ENCODE measurements at regions not wholly inside any gene's neighbourhood (a gene's known extent, or its start where the extent isn't known, plus 50 kb on each side); places are given as distances from the start of the nearest gene placed in this dataset.

GRCh38 chr22:26825960-26826935 lies 168.9 kb downstream of the MIAT start:
- TF ChIP-seq EZH2phosphoT487 (IDR thresholded peaks at IDR 0.05; ENCODE audit: low read length) = no peak
- no peak for TF ChIP-seq CTCF (IDR thresholded peaks at IDR 0.05; ENCODE audit: low read length)
- no peak for TF ChIP-seq EZH2 (optimal IDR thresholded peaks at IDR 0.05; ENCODE audit: low read depth, low read length)
- Histone ChIP-seq H3K27ac (ENCODE audit: low read length) (no peak overlapping the region), H3K79me2 (ENCODE audit: low read length) (no peaks in the 10 kb centered on the region), H3K4me3 (ENCODE audit: low read length) (no peak overlapping the region), H3K4me2 (ENCODE audit: low read depth, low read length) (no peak overlapping the region), H3K9me3 (replicated peaks; ENCODE audit: insufficient read depth, low read length) (no peaks in the 10 kb centered on the region), H3F3A (ENCODE audit: insufficient read depth, low read length) (no peaks in the 10 kb centered on the region), H3K27me3 (replicated peaks; ENCODE audit: insufficient read depth, low read length) (no peaks in the 10 kb centered on the region), H2AFZ (ENCODE audit: low read length) (no peak overlapping the region), H3K36me3 (replicated peaks; ENCODE audit: insufficient read depth, low read length) (no peaks in the 10 kb centered on the region), H4K20me1 (ENCODE audit: insufficient read depth, low read length) (no peaks in the 10 kb centered on the region), H3K9ac (ENCODE audit: low read length) (no peak overlapping the region), H3K9me2 (replicated peaks; ENCODE audit: insufficient read depth, low read length) (no peaks in the 10 kb centered on the region), H3K4me1 (ENCODE audit: low read length) (no peaks in the 10 kb centered on the region)
- DNase-seq = no peak

GRCh38 chr22:26827611-26828010 lies 170.2 kb downstream of the MIAT start:
- no peak overlapping the region for H3K4me3 ChIP-seq (ENCODE audit: low read length)
- H4K20me1 ChIP-seq (ENCODE audit: insufficient read depth, low read length) = no peaks in the 10 kb centered on the region
- H3K4me1 ChIP-seq (ENCODE audit: low read length) = no peaks in the 10 kb centered on the region
- H3K79me2 ChIP-seq (ENCODE audit: low read length) = no peaks in the 10 kb centered on the region
- H3K9ac ChIP-seq (ENCODE audit: low read length) = no peak overlapping the region
- no peak overlapping the region for H3K4me2 ChIP-seq (ENCODE audit: low read depth, low read length)
- TF ChIP-seq EZH2 (optimal IDR thresholded peaks at IDR 0.05; ENCODE audit: low read depth, low read length) = no peak
- TF ChIP-seq CTCF (IDR thresholded peaks at IDR 0.05; ENCODE audit: low read length) = no peak
- no peaks in the 10 kb centered on the region for H3K27me3 ChIP-seq (replicated peaks; ENCODE audit: insufficient read depth, low read length)
- no peaks in the 10 kb centered on the region for H3K9me3 ChIP-seq (replicated peaks; ENCODE audit: insufficient read depth, low read length)
- no peak for DNase-seq
- no peaks in the 10 kb centered on the region for H3F3A ChIP-seq (ENCODE audit: insufficient read depth, low read length)
- no peak overlapping the region for H3K27ac ChIP-seq (ENCODE audit: low read length)
- H2AFZ ChIP-seq (ENCODE audit: low read length) = no peak overlapping the region
- no peaks in the 10 kb centered on the region for H3K36me3 ChIP-seq (replicated peaks; ENCODE audit: insufficient read depth, low read length)
- H3K9me2 ChIP-seq (replicated peaks; ENCODE audit: insufficient read depth, low read length) = no peaks in the 10 kb centered on the region

DNA sequence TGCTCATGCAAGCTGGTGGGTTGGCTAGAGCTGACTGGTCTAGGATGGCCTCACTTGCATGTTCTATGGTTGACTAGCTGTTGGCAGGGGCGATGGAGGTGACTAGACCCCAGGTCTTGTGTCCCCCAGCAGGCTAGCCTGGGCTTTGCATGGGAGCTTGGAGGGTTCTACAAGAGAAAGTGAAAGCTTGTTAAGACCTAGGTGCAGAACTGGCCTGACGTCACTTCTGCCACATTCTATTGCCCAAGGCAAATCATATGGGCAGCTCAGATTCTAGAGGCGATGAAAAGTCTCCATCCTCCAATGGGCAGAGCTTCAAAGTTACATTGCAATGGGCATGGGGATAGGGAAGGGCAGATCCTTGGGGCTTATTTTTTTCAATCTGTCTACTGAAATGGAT lies 170.9 kb downstream of the MIAT start:
- Histone ChIP-seq H3K4me3 (ENCODE audit: low read length) (no peak overlapping the region), H3K4me1 (ENCODE audit: low read length) (no peaks in the 10 kb centered on the region), H3K4me2 (ENCODE audit: low read depth, low read length) (no peak overlapping the region), H3K36me3 (replicated peaks; ENCODE audit: insufficient read depth, low read length) (no peaks in the 10 kb centered on the region), H3K9me2 (replicated peaks; ENCODE audit: insufficient read depth, low read length) (no peaks in the 10 kb centered on the region), H3K9ac (ENCODE audit: low read length) (no peak overlapping the region), H3K27ac (ENCODE audit: low read length) (no peak overlapping the region), H4K20me1 (ENCODE audit: insufficient read depth, low read length) (no peaks in the 10 kb centered on the region), H3F3A (ENCODE audit: insufficient read depth, low read length) (no peaks in the 10 kb centered on the region), H3K27me3 (replicated peaks; ENCODE audit: insufficient read depth, low read length) (no peaks in the 10 kb centered on the region), H3K79me2 (ENCODE audit: low read length) (no peaks in the 10 kb centered on the region), H3K9me3 (replicated peaks; ENCODE audit: insufficient read depth, low read length) (no peaks in the 10 kb centered on the region), H2AFZ (ENCODE audit: low read length) (no peak overlapping the region)
- no peak for DNase-seq
- TF ChIP-seq EZH2phosphoT487 (IDR thresholded peaks at IDR 0.05; ENCODE audit: low read length) = no peak
- no peak for TF ChIP-seq EZH2 (optimal IDR thresholded peaks at IDR 0.05; ENCODE audit: low read depth, low read length)
- no peak for TF ChIP-seq CTCF (IDR thresholded peaks at IDR 0.05; ENCODE audit: low read length)

All from MM.1S (cell line).